Muscle of arm (tissue), 1 donor: ENCODE measurements at regions not wholly inside any gene's neighbourhood (a gene's known extent, or its start where the extent isn't known, plus 50 kb on each side); places are given as distances from the start of the nearest gene placed in this dataset.
"Not testable (repeated sequence)": the region's sequence is repeated elsewhere in the genome, so short reads cannot be mapped to it uniquely, and the experiment has no call there.

Experiments used
- DNase-seq: peaks from one replicate; pipeline ENCODE4 v3.0.0-alpha.2; 2013

- DNase-seq = no peak
These were observed 636.8 kb downstream of the PRR16 start for GRCh38 chr5:121100931-121101330.

GRCh38 chr5:121105921-121106320 lies 641.8 kb downstream of the PRR16 start:
- no peak for DNase-seq

- DNase-seq = not testable (repeated sequence)
These were observed 642.9 kb downstream of the PRR16 start for GRCh38 chr5:121106721-121107690.

GRCh38 chr5:121108725-121109124 lies 644.6 kb downstream of the PRR16 start:
- DNase-seq = no peak

- no peak for DNase-seq
These were observed 645.7 kb downstream of the PRR16 start for GRCh38 chr5:121109817-121110216.

- no peak for DNase-seq
These were observed 657.7 kb downstream of the PRR16 start for GRCh38 chr5:121121786-121122185.

GRCh38 chr5:121138495-121138907 lies 674.4 kb downstream of the PRR16 start:
- no peak for DNase-seq

- no peak for DNase-seq
These were observed 674.9 kb downstream of the PRR16 start for GRCh38 chr5:121138952-121139351.

- no peak for DNase-seq
These were observed 680.7 kb downstream of the PRR16 start for GRCh38 chr5:121144764-121145163.

GRCh38 chr5:121151534-121151933 lies 687.4 kb downstream of the PRR16 start:
- no peak for DNase-seq

GRCh38 chr5:121152411-121152810 lies 688.3 kb downstream of the PRR16 start:
- no peak for DNase-seq

- DNase-seq = no peak
These were observed 692.5 kb downstream of the PRR16 start for GRCh38 chr5:121156565-121156964.

- no peak for DNase-seq
These were observed 693.2 kb upstream of the FTMT start for GRCh38 chr5:121158451-121158850.

- DNase-seq = no peak
These were observed 691.1 kb upstream of the FTMT start for GRCh38 chr5:121160591-121160990.

- DNase-seq = no peak
These were observed 687.0 kb upstream of the FTMT start for GRCh38 chr5:121164632-121165031.

GRCh38 chr5:121171361-121171760 lies 680.3 kb upstream of the FTMT start:
- DNase-seq = no peak

- DNase-seq = no peak
These were observed 679.8 kb upstream of the FTMT start for GRCh38 chr5:121171834-121172233.

- no peak for DNase-seq
These were observed 677.3 kb upstream of the FTMT start for GRCh38 chr5:121174351-121174750.

GRCh38 chr5:121175986-121176385 lies 675.7 kb upstream of the FTMT start:
- DNase-seq = no peak

GRCh38 chr5:121182788-121183490 lies 668.7 kb upstream of the FTMT start:
- no peak for DNase-seq

GRCh38 chr5:121188849-121189248 lies 662.8 kb upstream of the FTMT start:
- DNase-seq = no peak

GRCh38 chr5:121189342-121190305 lies 662.1 kb upstream of the FTMT start:
- DNase-seq = no peak
